ENCODE measurements at regions not wholly inside any gene's neighbourhood (a gene's known extent, or its start where the extent isn't known, plus 50 kb on each side); places are given as distances from the start of the nearest gene placed in this dataset.

DNA sequence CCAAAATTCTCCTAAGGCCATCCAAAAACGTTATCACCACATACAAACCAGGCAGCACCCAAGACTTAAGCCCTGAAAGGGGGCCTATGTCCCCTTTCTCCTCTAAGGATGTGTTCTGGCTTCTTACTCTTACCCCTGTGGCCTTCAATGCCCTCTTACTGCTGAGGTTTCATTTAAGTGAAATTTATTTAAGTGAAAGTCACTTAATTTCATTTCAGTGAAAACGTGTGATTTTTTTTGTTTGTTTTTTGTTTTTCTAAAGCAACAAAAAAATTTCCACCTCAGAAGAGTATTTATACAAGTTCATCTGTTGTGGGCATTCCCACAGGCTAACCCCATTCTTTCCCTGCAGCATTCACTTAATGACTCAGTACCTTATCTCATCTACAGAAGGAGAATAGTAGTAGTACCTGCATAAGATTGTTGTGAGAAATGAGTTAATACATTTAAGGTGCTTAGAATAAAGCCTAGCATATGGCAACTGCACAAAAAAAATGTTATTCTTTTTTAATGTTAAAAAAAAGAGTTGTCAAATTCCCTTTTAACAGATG is 220.6 kb downstream of the CHRM3 start:
- CTCF ChIA-PET, result no interaction called here
- Histone ChIP-seq H3K4me3 (no peak overlapping the region), H3K4me2 (no peak overlapping the region), H3K9me3 (no peaks in the 10 kb centered on the region), H3K27ac (no peak overlapping the region), H3K4me1 (no peaks in the 10 kb centered on the region)
- no peak for ATAC-seq
- FAIRE-seq, result no peak
- TF ChIP-seq MYC (IDR thresholded peaks at IDR 0.05; ENCODE audit: borderline replicate concordance, low read length) (no peak), ESRRA (IDR thresholded peaks at IDR 0.05; ENCODE audit: borderline replicate concordance, low read length) (no peak), MAZ (IDR thresholded peaks at IDR 0.05; ENCODE audit: borderline replicate concordance, low read depth, low read length) (no peak), ZC3H11A (IDR thresholded peaks at IDR 0.05) (no peak), RAD21 (conservative IDR thresholded peaks at IDR 0.05 in 1 of 2, IDR thresholded peaks at IDR 0.05 in 1 of 2) (no peak), PHF8 (IDR thresholded peaks at IDR 0.05; ENCODE audit: borderline replicate concordance, low read depth) (no peak), POLR2A (IDR thresholded peaks at IDR 0.05; ENCODE audit: low read length) (no peak), CEBPB (IDR thresholded peaks at IDR 0.05) (no peak), RARB (CRISPR knock-in tag; IDR thresholded peaks at IDR 0.05) (no peak), EHF (CRISPR knock-in tag; IDR thresholded peaks at IDR 0.05) (no peak), RCOR1 (IDR thresholded peaks at IDR 0.05; ENCODE audit: low read depth, low read length) (no peak)
- TF ChIP-seq, protein P1, sequence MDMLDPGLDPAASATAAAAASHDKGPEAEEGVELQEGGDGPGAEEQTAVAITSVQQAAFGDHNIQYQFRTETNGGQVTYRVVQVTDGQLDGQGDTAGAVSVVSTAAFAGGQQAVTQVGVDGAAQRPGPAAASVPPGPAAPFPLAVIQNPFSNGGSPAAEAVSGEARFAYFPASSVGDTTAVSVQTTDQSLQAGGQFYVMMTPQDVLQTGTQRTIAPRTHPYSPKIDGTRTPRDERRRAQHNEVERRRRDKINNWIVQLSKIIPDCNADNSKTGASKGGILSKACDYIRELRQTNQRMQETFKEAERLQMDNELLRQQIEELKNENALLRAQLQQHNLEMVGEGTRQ (IDR thresholded peaks at IDR 0.05), result no peak
- TF ChIP-seq, protein P2, sequence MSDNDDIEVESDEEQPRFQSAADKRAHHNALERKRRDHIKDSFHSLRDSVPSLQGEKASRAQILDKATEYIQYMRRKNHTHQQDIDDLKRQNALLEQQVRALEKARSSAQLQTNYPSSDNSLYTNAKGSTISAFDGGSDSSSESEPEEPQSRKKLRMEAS (IDR thresholded peaks at IDR 0.05), result no peak
- WGBS (ENCODE audit: missing lambda C conversion rate), result 11% methylated on average over 2 of the region's 2 CpGs
- DNase-seq (ENCODE audit: low read depth in 1 of 2, low spot score in 1 of 2), result no peak
- POLR2A ChIA-PET, result no interaction called here

DNA sequence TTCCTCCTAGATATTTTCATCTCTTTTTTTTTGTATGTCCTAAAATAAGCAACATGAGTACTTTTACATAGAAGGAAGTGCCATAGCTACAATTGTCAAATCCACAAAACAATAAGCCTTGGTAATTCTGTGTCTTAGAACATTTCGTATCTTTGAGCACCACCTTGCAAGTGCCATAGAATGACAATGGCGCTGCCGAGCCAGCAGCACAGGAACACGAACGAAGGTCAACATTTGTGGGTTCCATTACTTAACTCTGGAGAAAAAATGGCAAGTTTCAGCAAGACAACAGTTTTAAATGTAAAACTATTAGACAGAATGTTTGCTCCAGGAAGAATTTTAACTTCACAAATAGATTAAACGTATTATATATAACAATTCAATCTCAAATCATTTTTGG is 222.1 kb downstream of the CHRM3 start:
- TF ChIP-seq CHD4 (IDR thresholded peaks at IDR 0.05; ENCODE audit: borderline replicate concordance) (no peak), BHLHE40 (IDR thresholded peaks at IDR 0.05; ENCODE audit: low read depth, low read length) (no peak), ZNF302 (CRISPR knock-in tag; IDR thresholded peaks at IDR 0.05) (no peak), HDAC2 (IDR thresholded peaks at IDR 0.05) (no peak), HEYL (CRISPR knock-in tag; IDR thresholded peaks at IDR 0.05) (no peak), FOSB (CRISPR knock-in tag; IDR thresholded peaks at IDR 0.05) (no peak)
- TF ChIP-seq, protein P2 (IDR thresholded peaks at IDR 0.05), result no peak
- CTCF ChIA-PET, result no interaction called here
- POLR2A ChIA-PET, result no interaction called here

DNA sequence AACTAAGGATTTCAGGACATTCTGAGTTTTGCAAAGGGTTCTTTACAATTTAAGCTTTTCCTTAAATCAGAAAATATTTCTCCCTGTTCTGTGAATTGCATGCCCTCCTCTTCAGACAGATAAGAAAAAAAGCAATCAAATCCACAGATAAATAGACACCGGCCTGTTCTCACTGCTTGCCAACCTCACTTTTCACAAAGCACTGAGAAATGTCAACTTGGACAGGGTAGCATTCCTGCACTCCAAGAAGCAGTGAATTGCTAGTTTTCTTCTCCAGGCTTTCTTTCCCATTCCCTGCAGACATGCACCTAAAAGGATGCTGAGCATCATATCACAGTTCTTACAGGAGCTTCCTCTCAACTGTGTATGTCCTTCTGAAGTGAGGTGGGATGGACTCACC is 226.0 kb downstream of the CHRM3 start:
- Histone ChIP-seq H3K4me2 (no peak overlapping the region), H3K9me3 (no peaks in the 10 kb centered on the region), H3K27ac (no peak overlapping the region), H3K4me1 (no peaks in the 10 kb centered on the region), H3K4me3 (no peak overlapping the region)
- ChIA-PET CTCF (interaction anchor here (1.4 to 1.8 kb wide), 2 partner anchors 9 to 285 kb away, joined by 3 read pairs; no protein-coding TSS in a partner anchor), POLR2A (no interaction called here)
- no peak for FAIRE-seq
- DNase-seq (ENCODE audit: low read depth in 1 of 2, low spot score in 1 of 2), result no peak
- no peak for ATAC-seq
- 37% methylated on average over 1 of the region's 1 CpG for WGBS (ENCODE audit: missing lambda C conversion rate)
- TF ChIP-seq NFE2L2 (conservative IDR thresholded peaks at IDR 0.05; ENCODE audit: low read length) (no peak), GATA3 (IDR thresholded peaks at IDR 0.05; ENCODE audit: borderline replicate concordance) (no peak), ESRRA (IDR thresholded peaks at IDR 0.05; ENCODE audit: borderline replicate concordance, low read length) (no peak), RARB (CRISPR knock-in tag; IDR thresholded peaks at IDR 0.05) (no peak), RFX5 (IDR thresholded peaks at IDR 0.05) (no peak), SMC3 (IDR thresholded peaks at IDR 0.05) (no peak)
- TF ChIP-seq, protein P3, sequence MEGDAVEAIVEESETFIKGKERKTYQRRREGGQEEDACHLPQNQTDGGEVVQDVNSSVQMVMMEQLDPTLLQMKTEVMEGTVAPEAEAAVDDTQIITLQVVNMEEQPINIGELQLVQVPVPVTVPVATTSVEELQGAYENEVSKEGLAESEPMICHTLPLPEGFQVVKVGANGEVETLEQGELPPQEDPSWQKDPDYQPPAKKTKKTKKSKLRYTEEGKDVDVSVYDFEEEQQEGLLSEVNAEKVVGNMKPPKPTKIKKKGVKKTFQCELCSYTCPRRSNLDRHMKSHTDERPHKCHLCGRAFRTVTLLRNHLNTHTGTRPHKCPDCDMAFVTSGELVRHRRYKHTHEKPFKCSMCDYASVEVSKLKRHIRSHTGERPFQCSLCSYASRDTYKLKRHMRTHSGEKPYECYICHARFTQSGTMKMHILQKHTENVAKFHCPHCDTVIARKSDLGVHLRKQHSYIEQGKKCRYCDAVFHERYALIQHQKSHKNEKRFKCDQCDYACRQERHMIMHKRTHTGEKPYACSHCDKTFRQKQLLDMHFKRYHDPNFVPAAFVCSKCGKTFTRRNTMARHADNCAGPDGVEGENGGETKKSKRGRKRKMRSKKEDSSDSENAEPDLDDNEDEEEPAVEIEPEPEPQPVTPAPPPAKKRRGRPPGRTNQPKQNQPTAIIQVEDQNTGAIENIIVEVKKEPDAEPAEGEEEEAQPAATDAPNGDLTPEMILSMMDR (IDR thresholded peaks at IDR 0.05), result no peak
- TF ChIP-seq, protein P1 (IDR thresholded peaks at IDR 0.05), result no peak
- TF ChIP-seq, protein P4, sequence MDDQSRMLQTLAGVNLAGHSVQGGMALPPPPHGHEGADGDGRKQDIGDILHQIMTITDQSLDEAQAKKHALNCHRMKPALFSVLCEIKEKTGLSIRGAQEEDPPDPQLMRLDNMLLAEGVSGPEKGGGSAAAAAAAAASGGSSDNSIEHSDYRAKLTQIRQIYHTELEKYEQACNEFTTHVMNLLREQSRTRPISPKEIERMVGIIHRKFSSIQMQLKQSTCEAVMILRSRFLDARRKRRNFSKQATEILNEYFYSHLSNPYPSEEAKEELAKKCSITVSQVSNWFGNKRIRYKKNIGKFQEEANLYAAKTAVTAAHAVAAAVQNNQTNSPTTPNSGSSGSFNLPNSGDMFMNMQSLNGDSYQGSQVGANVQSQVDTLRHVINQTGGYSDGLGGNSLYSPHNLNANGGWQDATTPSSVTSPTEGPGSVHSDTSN (IDR thresholded peaks at IDR 0.05), result no peak

More for the DNA sequence above, 222.1 kb downstream of the CHRM3 start:
- DNase-seq (ENCODE audit: low read depth in 1 of 2, low spot score in 1 of 2), result no peak
- no peak for ATAC-seq
- FAIRE-seq, result no peak
- Histone ChIP-seq H3K9me3 (no peaks in the 10 kb centered on the region), H3K4me1 (no peaks in the 10 kb centered on the region), H3K27ac (no peak overlapping the region), H3K4me2 (no peak overlapping the region), H3K4me3 (no peak overlapping the region)
- WGBS (ENCODE audit: missing lambda C conversion rate), result 47% methylated on average over 6 of the region's 6 CpGs

All from A549 (cell line).